SK-N-SH (cell line): ENCODE measurements at regions not wholly inside any gene's neighbourhood (a gene's known extent, or its start where the extent isn't known, plus 50 kb on each side); places are given as distances from the start of the nearest gene placed in this dataset.

Experiments
- CTCF ChIA-PET: fragments of 300-600, 350-600 bp; formaldehyde crosslinking; extraction: SDS; loops from one replicate; lab custom pipeline; 2021; lab: Yijun Ruan, JAX
- POLR2A ChIA-PET: fragments of 350-600 bp; sonication (Branson Sonifier 250); formaldehyde crosslinking; extraction: SDS; loops from one replicate; lab custom pipeline; 2020; ENCODE audit warnings: antibody characterized with exemption, inconsistent platforms; lab: Yijun Ruan, JAX
- DNase-seq: peaks from one replicate; pipeline ENCODE4 v3.0.0; 2012
- H2AFZ ChIP-seq: fragments of 200-600 bp; sonication (generic); 2 replicates; pipeline ENCODE4 v1.8.1; 2016; ENCODE audit warnings: antibody characterized with exemption, mild to moderate bottlenecking, low read depth
- H3F3A ChIP-seq: fragments of 200-600 bp; sonication (generic); replicated peaks from 2 replicates; pipeline ENCODE3; 2016; ENCODE audit warnings: antibody characterized with exemption, mild to moderate bottlenecking; ENCODE audit not compliant: insufficient read depth
- H3K27ac ChIP-seq, 2 experiments: fragments of 200-500 bp in 1 of 2; fragments of 200-600 bp in 1 of 2; sonication (Bioruptor generic) in 1 of 2; sonication (generic), shearing (Covaris generic) in 1 of 2; 2 replicates each; pipeline versions ENCODE4 v1.5.1 to v1.6.1; 2014 to 2016; ENCODE audit warnings: low read depth in 2 of 2, inconsistent platforms in 1 of 2, low read length in 1 of 2, mild to moderate bottlenecking in 1 of 2, mixed read lengths in 1 of 2
- H3K27me3 ChIP-seq: fragments of 200-600 bp; sonication (generic), shearing (Covaris generic); 2 replicates; pipeline ENCODE4 v1.6.1; 2016; ENCODE audit warnings: mixed run types; ENCODE audit not compliant: insufficient read depth
- H3K36me3 ChIP-seq, 2 experiments: fragments of 200-500 bp in 1 of 2; fragments of 200-600 bp in 1 of 2; sonication (Bioruptor generic) in 1 of 2; sonication (generic) in 1 of 2; replicated peaks in 1 of 2; 2 replicates each; pipeline versions ENCODE3 to v1.5.1; 2014 to 2016; ENCODE audit warnings: low read length in 1 of 2, mild to moderate bottlenecking in 1 of 2; ENCODE audit not compliant: insufficient read depth in 2 of 2, control insufficient read depth in 1 of 2
- H3K4me1 ChIP-seq, 2 experiments: fragments of 200-500 bp in 1 of 2; fragments of 200-600 bp in 1 of 2; sonication (Bioruptor generic) in 1 of 2; sonication (generic), shearing (Covaris generic) in 1 of 2; 2 replicates each; pipeline versions ENCODE4 v1.5.1 to v1.6.1; 2014 to 2016; ENCODE audit warnings: low read depth in 1 of 2, low read length in 1 of 2, mixed run types in 1 of 2; ENCODE audit not compliant: insufficient read depth in 2 of 2, control insufficient read depth in 1 of 2
- H3K4me2 ChIP-seq: fragments of 200-600 bp; sonication (generic), shearing (Covaris generic); 2 replicates; pipeline ENCODE4 v1.6.1; 2017; ENCODE audit warnings: mixed run types
- H3K4me3 ChIP-seq, 2 experiments: fragments of 200-500 bp in 1 of 2; fragments of 200-600 bp in 1 of 2; sonication (Bioruptor generic) in 1 of 2; sonication (generic), shearing (Covaris generic) in 1 of 2; 2 replicates each; pipeline versions ENCODE4 v1.5.1 to v1.8.1; 2014 to 2016; ENCODE audit warnings: low read depth in 2 of 2, inconsistent platforms in 1 of 2, low read length in 1 of 2, mild to moderate bottlenecking in 1 of 2, mixed read lengths in 1 of 2, moderate library complexity in 1 of 2
- H3K79me2 ChIP-seq: fragments of 200-600 bp; sonication (generic); 2 replicates; pipeline ENCODE4 v1.8.1; 2017; ENCODE audit warnings: mild to moderate bottlenecking; ENCODE audit not compliant: insufficient read depth
- H3K9ac ChIP-seq: fragments of 200-600 bp; sonication (generic); 2 replicates; pipeline ENCODE4 v1.6.1; 2017; ENCODE audit warnings: mixed run types
- H3K9me2 ChIP-seq: fragments of 200-600 bp; sonication (generic); 2 replicates; pipeline ENCODE4 v1.6.1; 2017; ENCODE audit warnings: mixed run types
- H3K9me3 ChIP-seq: fragments of 200-600 bp; sonication (generic); 2 replicates; pipeline ENCODE4 v1.6.1; 2017; ENCODE audit warnings: mixed run types, mild to moderate bottlenecking, moderate library complexity
- H4K20me1 ChIP-seq: fragments of 200-600 bp; sonication (generic); 2 replicates; pipeline ENCODE4 v1.6.1; 2017; ENCODE audit warnings: mild to moderate bottlenecking, mixed run types; ENCODE audit not compliant: insufficient read depth
- CTCF ChIP-seq: fragments of 200-600 bp; sonication (generic); IDR thresholded peaks from 2 replicates; pipeline ENCODE4 v1.6.1; 2017; ENCODE audit warnings: antibody characterized with exemption, mild to moderate bottlenecking, moderate library complexity
- FOSL2 ChIP-seq: IDR thresholded peaks from 2 replicates; pipeline ENCODE4 v1.4.0; 2012; ENCODE audit warnings: low read depth, mild to moderate bottlenecking, moderate library complexity, borderline replicate concordance
- FOXJ3 ChIP-seq: sonication (generic); formaldehyde crosslinking; IDR thresholded peaks from 2 replicates; pipeline ENCODE4 v1.5.1; 2020; ENCODE audit warnings: mild to moderate bottlenecking, missing genetic modification reagents
- POLR2AphosphoS5 ChIP-seq: IDR thresholded peaks from 2 replicates; pipeline ENCODE4 v1.6.1; 2012; ENCODE audit warnings: low read depth, low read length
- RAD21 ChIP-seq: IDR thresholded peaks from 2 replicates; pipeline ENCODE4 v1.6.1; 2012; ENCODE audit warnings: mild to moderate bottlenecking, low read length
- RFX5 ChIP-seq: IDR thresholded peaks from 2 replicates; pipeline ENCODE4 v1.6.1; 2012; ENCODE audit warnings: mild to moderate bottlenecking, improper control_type of control experiment, low read length
- RXRA ChIP-seq: IDR thresholded peaks from 2 replicates; pipeline ENCODE4 v1.4.0; 2012; ENCODE audit warnings: low read depth, mild to moderate bottlenecking, borderline replicate concordance
- SMC3 ChIP-seq: IDR thresholded peaks from 2 replicates; pipeline ENCODE4 v1.6.1; 2012; ENCODE audit warnings: low read depth, low read length, improper control_type of control experiment
- TAF1 ChIP-seq: IDR thresholded peaks from 2 replicates; pipeline ENCODE4 v1.6.1; 2012; ENCODE audit warnings: low read depth, mild to moderate bottlenecking, low read length, moderate library complexity, borderline replicate concordance
- TCF12 ChIP-seq: IDR thresholded peaks from 2 replicates; pipeline ENCODE4 v1.4.0; 2012
- TEAD4 ChIP-seq: IDR thresholded peaks from 2 replicates; pipeline ENCODE4 v1.4.0; 2012; ENCODE audit warnings: mild to moderate bottlenecking, borderline replicate concordance; ENCODE audit not compliant: insufficient read depth
- USF1 ChIP-seq: IDR thresholded peaks from 2 replicates; pipeline ENCODE4 v1.4.0; 2012; ENCODE audit warnings: low read depth, borderline replicate concordance
- WGBS: methylation state at CpG from one replicate; pipeline ENCODE4 v1.1.6; 2017; ENCODE audit warnings: low lambda C conversion rate; 5-methylcytosine and 5-hydroxymethylcytosine counted together

- TF ChIP-seq FOXJ3 (CRISPR knock-in tag), result no peak
- no peak for TF ChIP-seq SMC3
- TF ChIP-seq USF1, result no peak
- no peak for TF ChIP-seq CTCF
- no peak for TF ChIP-seq RXRA
- no peak for TF ChIP-seq TCF12
- TF ChIP-seq RAD21, result no peak
- no peak for TF ChIP-seq RFX5
Measured at GRCh38 chr2:12957251-12957650, 240.5 kb downstream of the TRIB2 start (continued).

- POLR2A ChIA-PET, result no interaction called here
- Histone ChIP-seq H3K9me2 (no peaks in the 10 kb centered on the region), H3K36me3 (no peaks in the 10 kb centered on the region), H3K9ac (no peak overlapping the region), H3K9me3 (peaks cover 9% of the 10 kb centered on the region; the same call in 1 of the 2 replicates), H4K20me1 (no peaks in the 10 kb centered on the region), H3K27me3 (no peaks in the 10 kb centered on the region), H3K4me2 (no peak overlapping the region), H3K4me1 (peaks cover 0 to 6% of the 10 kb centered on the region in 2 experiments; a peak in 2 of 4 replicates), H2AFZ (no peak overlapping the region), H3F3A (no peaks in the 10 kb centered on the region), H3K27ac (no peak overlapping the region), H3K79me2 (no peaks in the 10 kb centered on the region), H3K4me3 (no peak overlapping the region)
- CTCF ChIA-PET, result interaction anchor here (0.9 kb wide), 1 partner anchor 42 kb away, joined by 3 read pairs; no protein-coding TSS in a partner anchor
- DNase-seq, result no peak
- 52% methylated on average over 2 of the region's 2 CpGs for WGBS
- TF ChIP-seq RFX5 (no peak), FOSL2 (no peak), CTCF (no peak), TAF1 (no peak), TEAD4 (no peak), POLR2AphosphoS5 (no peak)
Measured at GRCh38 chr2:12959935-12960334, 243.2 kb downstream of the TRIB2 start.
